Memory B cell (primary cell): ENCODE measurements at regions not wholly inside any gene's neighbourhood (a gene's known extent, or its start where the extent isn't known, plus 50 kb on each side); places are given as distances from the start of the nearest gene placed in this dataset.

Experiments
- ATAC-seq: fragments of 150-1000 bp; cut with Tn5 transposase; 2 replicates; pipeline ENCODE4 v1.10.0; 2021; ENCODE audit warnings: low read depth, mild to moderate bottlenecking, moderate library complexity
- DNase-seq, 2 donors: peaks; one replicate each; pipeline ENCODE4 v3.0.0; 2022; ENCODE audit warnings: low spot score in 2 of 2
- H3K27ac Mint-ChIP-seq: one replicate; pipeline ENCODE4 v1.8.0; 2022; ENCODE audit warnings: mild to moderate bottlenecking, moderate library complexity, mixed read lengths
- H3K27me3 Mint-ChIP-seq: one replicate; pipeline ENCODE4 v1.8.0; 2022; ENCODE audit warnings: mixed read lengths
- H3K36me3 Mint-ChIP-seq: one replicate; pipeline ENCODE4 v1.8.0; 2022; ENCODE audit warnings: mild to moderate bottlenecking, mixed read lengths
- H3K4me1 Mint-ChIP-seq: one replicate; pipeline ENCODE4 v1.8.0; 2022; ENCODE audit warnings: mixed read lengths
- H3K4me3 Mint-ChIP-seq: one replicate; pipeline ENCODE4 v1.8.0; 2022; ENCODE audit warnings: mild to moderate bottlenecking, moderate library complexity, mixed read lengths
- H3K9me3 Mint-ChIP-seq: one replicate; pipeline ENCODE4 v1.8.0; 2022; ENCODE audit warnings: mixed read lengths

- no peaks in the 10 kb centered on the region for H3K9me3 Mint-ChIP-seq
- ATAC-seq (no peak), DNase-seq (no peak)
- H3K4me1 Mint-ChIP-seq, result peaks cover 4% of the 10 kb centered on the region
- H3K4me3 Mint-ChIP-seq, result no peak overlapping the region
- peaks cover 2% of the 10 kb centered on the region for H3K36me3 Mint-ChIP-seq
- H3K27me3 Mint-ChIP-seq, result peaks cover 13% of the 10 kb centered on the region
- H3K27ac Mint-ChIP-seq, result no peak overlapping the region
These were observed 84.6 kb upstream of the F13A1 start for GRCh38 chr6:6405031-6405430.

GRCh38 chr6:6405997-6406714 is 85.7 kb upstream of the F13A1 start:
- peaks cover 2% of the 10 kb centered on the region for H3K36me3 Mint-ChIP-seq
- peaks cover 11% of the 10 kb centered on the region for H3K27me3 Mint-ChIP-seq
- no peak for DNase-seq
- ATAC-seq, result no peak
- H3K4me3 Mint-ChIP-seq, result no peak overlapping the region
- no peak overlapping the region for H3K27ac Mint-ChIP-seq
- H3K4me1 Mint-ChIP-seq, result peaks cover 4% of the 10 kb centered on the region
- H3K9me3 Mint-ChIP-seq, result no peaks in the 10 kb centered on the region

GRCh38 chr6:6406715-6407070 is 86.2 kb upstream of the F13A1 start:
- ATAC-seq, result no peak
- Mint-ChIP-seq H3K27ac (no peak overlapping the region), H3K9me3 (no peaks in the 10 kb centered on the region), H3K4me1 (peaks cover 4% of the 10 kb centered on the region), H3K4me3 (no peak overlapping the region), H3K27me3 (peaks cover 10% of the 10 kb centered on the region), H3K36me3 (peaks cover 2% of the 10 kb centered on the region)
- no peak for DNase-seq

GRCh38 chr6:6407071-6407741 is 86.7 kb upstream of the F13A1 start:
- Mint-ChIP-seq H3K36me3 (no peaks in the 10 kb centered on the region), H3K4me3 (no peak overlapping the region), H3K9me3 (no peaks in the 10 kb centered on the region), H3K27ac (no peak overlapping the region), H3K4me1 (peaks cover 4% of the 10 kb centered on the region), H3K27me3 (peaks cover 7% of the 10 kb centered on the region)
- peak; percentile 52 to 60 for DNase-seq
- peak; percentile 88 for ATAC-seq

GRCh38 chr6:6409397-6410030 is 89.1 kb upstream of the F13A1 start:
- Mint-ChIP-seq H3K27ac (no peak overlapping the region), H3K4me1 (peaks cover 4% of the 10 kb centered on the region), H3K4me3 (no peak overlapping the region), H3K36me3 (no peaks in the 10 kb centered on the region), H3K27me3 (peaks cover 7% of the 10 kb centered on the region), H3K9me3 (no peaks in the 10 kb centered on the region)
- no peak for ATAC-seq
- DNase-seq, result no peak

- Mint-ChIP-seq H3K27me3 (peaks cover 10% of the 10 kb centered on the region), H3K9me3 (no peaks in the 10 kb centered on the region)
These were observed 90.7 kb upstream of the F13A1 start for GRCh38 chr6:6411115-6411514.

GRCh38 chr6:6412221-6412620 is 91.8 kb upstream of the F13A1 start:
- DNase-seq, result no peak
- Mint-ChIP-seq H3K36me3 (no peaks in the 10 kb centered on the region), H3K27me3 (peaks cover 13% of the 10 kb centered on the region), H3K4me1 (peaks cover 4% of the 10 kb centered on the region), H3K27ac (no peak overlapping the region), H3K4me3 (no peak overlapping the region), H3K9me3 (no peaks in the 10 kb centered on the region)
- ATAC-seq, result no peak

More at GRCh38 chr6:6411115-6411514, 90.7 kb upstream of the F13A1 start:
- Mint-ChIP-seq H3K4me1 (peaks cover 4% of the 10 kb centered on the region), H3K27ac (no peak overlapping the region), H3K4me3 (no peak overlapping the region), H3K36me3 (no peaks in the 10 kb centered on the region)
- ATAC-seq (no peak), DNase-seq (no peak)

GRCh38 chr6:6412700-6413099 is 92.2 kb upstream of the F13A1 start:
- H3K4me1 Mint-ChIP-seq, result peaks cover 4% of the 10 kb centered on the region
- no peak overlapping the region for H3K4me3 Mint-ChIP-seq
- ATAC-seq (no peak), DNase-seq (no peak)
- no peaks in the 10 kb centered on the region for H3K9me3 Mint-ChIP-seq
- H3K27ac Mint-ChIP-seq, result no peak overlapping the region
- H3K27me3 Mint-ChIP-seq, result peaks cover 13% of the 10 kb centered on the region
- H3K36me3 Mint-ChIP-seq, result no peaks in the 10 kb centered on the region

- no peak for ATAC-seq
- H3K36me3 Mint-ChIP-seq, result no peaks in the 10 kb centered on the region
- no peaks in the 10 kb centered on the region for H3K9me3 Mint-ChIP-seq
These were observed 94.5 kb upstream of the F13A1 start for GRCh38 chr6:6414931-6415330.

GRCh38 chr6:6417475-6417874 is 97.0 kb upstream of the F13A1 start:
- no peak overlapping the region for H3K4me3 Mint-ChIP-seq
- H3K4me1 Mint-ChIP-seq, result no peaks in the 10 kb centered on the region
- no peak overlapping the region for H3K27ac Mint-ChIP-seq
- peaks cover 6% of the 10 kb centered on the region for H3K27me3 Mint-ChIP-seq
- no peaks in the 10 kb centered on the region for H3K9me3 Mint-ChIP-seq
- DNase-seq (no peak), ATAC-seq (no peak)
- peaks cover 8% of the 10 kb centered on the region for H3K36me3 Mint-ChIP-seq

More at GRCh38 chr6:6414931-6415330, 94.5 kb upstream of the F13A1 start:
- Mint-ChIP-seq H3K4me1 (no peaks in the 10 kb centered on the region), H3K4me3 (no peak overlapping the region), H3K27ac (no peak overlapping the region), H3K27me3 (peaks cover 8% of the 10 kb centered on the region)
- no peak for DNase-seq

GRCh38 chr6:6418421-6418820 is 98.0 kb upstream of the F13A1 start:
- Mint-ChIP-seq H3K36me3 (peaks cover 16% of the 10 kb centered on the region), H3K27ac (no peak overlapping the region), H3K4me3 (no peak overlapping the region), H3K4me1 (no peaks in the 10 kb centered on the region), H3K27me3 (peaks cover 6% of the 10 kb centered on the region), H3K9me3 (peaks cover 2% of the 10 kb centered on the region)
- no peak for ATAC-seq
- DNase-seq, result no peak

GRCh38 chr6:6420107-6420506 is 99.6 kb upstream of the F13A1 start:
- ATAC-seq (no peak), DNase-seq (no peak)
- Mint-ChIP-seq H3K9me3 (peaks cover 13% of the 10 kb centered on the region), H3K27ac (no peak overlapping the region), H3K27me3 (peaks cover 4% of the 10 kb centered on the region), H3K4me1 (peaks cover 2% of the 10 kb centered on the region), H3K36me3 (peaks cover 30% of the 10 kb centered on the region), H3K4me3 (no peak overlapping the region)

GRCh38 chr6:6434151-6434550 is 113.7 kb upstream of the F13A1 start:
- H3K27ac Mint-ChIP-seq, result no peak overlapping the region
- H3K4me1 Mint-ChIP-seq, result no peaks in the 10 kb centered on the region
- ATAC-seq (no peak), DNase-seq (no peak)
- H3K9me3 Mint-ChIP-seq, result peaks cover 5% of the 10 kb centered on the region
- H3K4me3 Mint-ChIP-seq, result no peak overlapping the region
- H3K36me3 Mint-ChIP-seq, result peaks cover 19% of the 10 kb centered on the region
- H3K27me3 Mint-ChIP-seq, result no peaks in the 10 kb centered on the region

GRCh38 chr6:6434723-6435122 is 114.3 kb upstream of the F13A1 start:
- no peak for ATAC-seq
- Mint-ChIP-seq H3K36me3 (peaks cover 19% of the 10 kb centered on the region), H3K4me1 (no peaks in the 10 kb centered on the region), H3K27ac (no peak overlapping the region), H3K4me3 (no peak overlapping the region), H3K27me3 (no peaks in the 10 kb centered on the region), H3K9me3 (peaks cover 5% of the 10 kb centered on the region)
- DNase-seq, result no peak
